Liver (tissue), 8 donors: ENCODE measurements at regions not wholly inside any gene's neighbourhood (a gene's known extent, or its start where the extent isn't known, plus 50 kb on each side); places are given as distances from the start of the nearest gene placed in this dataset.
A peak's percentile ranks its signal among the peaks of the same experiment; 100 is the strongest.

Experiments used
- DNase-seq: peaks from one replicate; pipeline ENCODE4 v3.0.0-alpha.2; 2017; ENCODE audit warnings: low spot score
- H3K27ac ChIP-seq, 2 donors: one replicate each; pipeline ENCODE4 v1.7.0; 2013; ENCODE audit warnings: inconsistent platforms in 2 of 2, low read length in 2 of 2, control low read depth in 1 of 2, low read depth in 1 of 2, mild to moderate bottlenecking in 1 of 2
- H3K27me3 ChIP-seq, 4 donors: one replicate each; pipeline versions ENCODE4 v1.6.1 to v1.7.0; 2013; ENCODE audit warnings: low read length in 3 of 4, inconsistent platforms in 1 of 4, mild to moderate bottlenecking in 1 of 4, moderate library complexity in 1 of 4; ENCODE audit not compliant: control insufficient read depth in 4 of 4, insufficient read depth in 4 of 4
- H3K36me3 ChIP-seq, 4 donors: one replicate each; pipeline versions ENCODE4 v1.6.1 to v1.7.0; 2013; ENCODE audit warnings: low read length in 3 of 4, mild to moderate bottlenecking in 3 of 4, low read depth in 1 of 4, moderate library complexity in 1 of 4; ENCODE audit not compliant: control insufficient read depth in 4 of 4, insufficient read depth in 3 of 4
- H3K4me1 ChIP-seq, 4 donors: one replicate each; pipeline versions ENCODE4 v1.6.1 to v1.7.0; 2013; ENCODE audit warnings: low read length in 3 of 4, mild to moderate bottlenecking in 3 of 4, moderate library complexity in 1 of 4; ENCODE audit not compliant: control insufficient read depth in 4 of 4, insufficient read depth in 4 of 4
- H3K4me3 ChIP-seq, 3 donors: one replicate each; pipeline versions ENCODE4 v1.6.1 to v1.7.0; 2013; ENCODE audit warnings: low read length in 3 of 3, control low read depth in 1 of 3, low read depth in 1 of 3, mild to moderate bottlenecking in 1 of 3
- H3K9ac ChIP-seq, 2 donors: one replicate each; pipeline ENCODE4 v1.7.0; 2013; ENCODE audit warnings: low read length in 2 of 2, mild to moderate bottlenecking in 2 of 2, moderate library complexity in 2 of 2, control low read depth in 1 of 2, low read depth in 1 of 2
- H3K9me3 ChIP-seq, 4 donors: one replicate each; pipeline versions ENCODE4 v1.6.1 to v1.7.0; 2013; ENCODE audit warnings: low read length in 3 of 4; ENCODE audit not compliant: control insufficient read depth in 4 of 4
- ATF3 ChIP-seq: IDR thresholded peaks from 2 replicates; pipeline ENCODE4 v1.6.1; 2016; ENCODE audit warnings: antibody characterized with exemption
- CTCF ChIP-seq: fragments of 150-350 bp; IDR thresholded peaks from 2 replicates; pipeline ENCODE4 v1.5.1; 2017; ENCODE audit warnings: improper control_type of control experiment, low read depth, low read length; ENCODE audit not compliant: missing input control
- EGR1 ChIP-seq, 2 donors: IDR thresholded peaks; 2 replicates each; pipeline ENCODE4 v1.6.1; 2016 to 2018; ENCODE audit warnings: antibody characterized with exemption in 2 of 2, low read depth in 2 of 2
- FOXA1 ChIP-seq: IDR thresholded peaks from 2 replicates; pipeline ENCODE4 v1.6.1; 2016; ENCODE audit warnings: antibody characterized with exemption
- FOXA2 ChIP-seq: IDR thresholded peaks from 2 replicates; pipeline ENCODE4 v1.6.1; 2016; ENCODE audit warnings: antibody characterized with exemption
- GABPA ChIP-seq, 2 donors: IDR thresholded peaks in 1 of 2; conservative IDR thresholded peaks in 1 of 2; 2 replicates each; pipeline ENCODE4 v1.6.1; 2016; ENCODE audit warnings: antibody characterized with exemption in 2 of 2, mild to moderate bottlenecking in 1 of 2, moderate library complexity in 1 of 2
- HNF4A ChIP-seq, 2 donors: conservative IDR thresholded peaks; 2 replicates each; pipeline ENCODE4 v1.6.1; 2016; ENCODE audit warnings: antibody characterized with exemption in 2 of 2, mild to moderate bottlenecking in 2 of 2
- HNF4G ChIP-seq: IDR thresholded peaks from 2 replicates; pipeline ENCODE4 v1.6.1; 2016; ENCODE audit warnings: antibody characterized with exemption
- MAX ChIP-seq: IDR thresholded peaks from 2 replicates; pipeline ENCODE4 v1.6.1; 2016; ENCODE audit warnings: antibody characterized with exemption
- NR2F2 ChIP-seq: IDR thresholded peaks from 2 replicates; pipeline ENCODE4 v1.6.1; 2016; ENCODE audit warnings: antibody characterized with exemption
- RAD21 ChIP-seq, 2 donors: IDR thresholded peaks; 2 replicates each; pipeline ENCODE4 v1.6.1; 2016; ENCODE audit warnings: antibody characterized with exemption in 2 of 2, mild to moderate bottlenecking in 2 of 2
- REST ChIP-seq: IDR thresholded peaks from 2 replicates; pipeline ENCODE4 v1.6.1; 2016; ENCODE audit warnings: antibody characterized with exemption, mild to moderate bottlenecking
- RXRA ChIP-seq, 2 donors: IDR thresholded peaks; 2 replicates each; pipeline ENCODE4 v1.6.1; 2017 to 2018; ENCODE audit warnings: antibody characterized with exemption in 2 of 2, mild to moderate bottlenecking in 1 of 2
- SP1 ChIP-seq: IDR thresholded peaks from 2 replicates; pipeline ENCODE4 v1.6.1; 2018; ENCODE audit warnings: antibody characterized with exemption, mild to moderate bottlenecking
- TAF1 ChIP-seq: conservative IDR thresholded peaks from 2 replicates; pipeline ENCODE4 v1.6.1; 2016; ENCODE audit warnings: antibody characterized with exemption, mild to moderate bottlenecking
- YY1 ChIP-seq: IDR thresholded peaks from 2 replicates; pipeline ENCODE4 v1.6.1; 2016; ENCODE audit warnings: antibody characterized with exemption, mild to moderate bottlenecking
- ZBTB33 ChIP-seq: IDR thresholded peaks from 2 replicates; pipeline ENCODE4 v1.6.1; 2016; ENCODE audit warnings: antibody characterized with exemption
- WGBS: extraction: QIAGEN DNeasy Blood & Tissue Kit; methylation state at CpG from one replicate; pipeline ENCODE4 v1.1.7; 2013; 5-methylcytosine and 5-hydroxymethylcytosine counted together
- donor health status: healthy.
- donor health status: healthy.
- donor health status: healthy.
- donor health status: healthy.
- donor health status: healthy.

- WGBS: 26% methylated on average over 1 of the region's 1 CpG
- DNase-seq: no peak
- Histone ChIP-seq H3K36me3 (no peaks in the 10 kb centered on the region), H3K9me3 (no peaks in the 10 kb centered on the region), H3K4me1 (peaks cover 0 to 8% (median 6%) of the 10 kb centered on the region in 4 donors), H3K4me3 (no peak overlapping the region), H3K9ac (peak overlapping the region; percentile 16 to 76), H3K27me3 (no peaks in the 10 kb centered on the region), H3K27ac (peak overlapping the region; percentile 69 to 78)
- TF ChIP-seq REST (peak; percentile 26), ZBTB33 (no peak), HNF4A (conservative IDR thresholded peaks at IDR 0.05) (peak; percentile 96 to 97), ATF3 (peak; percentile 6), FOXA2 (peak; percentile 79), YY1 (no peak), RXRA (IDR thresholded peaks at IDR 0.05) (peak; percentile 46 to 65), CTCF (peak; percentile 14), HNF4G (peak; percentile 82), SP1 (peak; percentile 92), NR2F2 (no peak), TAF1 (peak; percentile 20), EGR1 (IDR thresholded peaks at IDR 0.05; ENCODE audit: low read depth in 2 of 2) (no peak), MAX (no peak), RAD21 (IDR thresholded peaks at IDR 0.05) (peak; percentile 63 to 74), FOXA1 (no peak)
Measured at GRCh38 chr11:90310210-90310609, 87.4 kb upstream of the CHORDC1 start.

- DNase-seq: no peak
- Histone ChIP-seq H3K9ac (peak overlapping the region; percentile 38 to 76), H3K4me1 (peaks cover 0 to 8% (median 6%) of the 10 kb centered on the region in 4 donors), H3K4me3 (no peak overlapping the region), H3K9me3 (no peaks in the 10 kb centered on the region), H3K27ac (peak overlapping the region; percentile 69 to 78), H3K27me3 (no peaks in the 10 kb centered on the region), H3K36me3 (no peaks in the 10 kb centered on the region)
- 14% methylated on average over 2 of the region's 2 CpGs for WGBS
- TF ChIP-seq EGR1 (IDR thresholded peaks at IDR 0.05; ENCODE audit: low read depth in 2 of 2): peak in 1 of 2 donors; percentile 21
- TF ChIP-seq HNF4A (conservative IDR thresholded peaks at IDR 0.05): no peak
- no peak for TF ChIP-seq GABPA (IDR thresholded peaks at IDR 0.05 in 1 of 2, conservative IDR thresholded peaks at IDR 0.05 in 1 of 2)
- TF ChIP-seq YY1: no peak
- TF ChIP-seq FOXA1: peak; percentile 38
- TF ChIP-seq FOXA2: peak; percentile 82
- TF ChIP-seq MAX: peak; percentile 22
- TF ChIP-seq RXRA (IDR thresholded peaks at IDR 0.05): peak in 1 of 2 donors; percentile 15
- peak; percentile 19 for TF ChIP-seq ZBTB33
- TF ChIP-seq TAF1: no peak
- no peak for TF ChIP-seq NR2F2
- no peak for TF ChIP-seq SP1
- TF ChIP-seq HNF4G: no peak
- peak; percentile 91 for TF ChIP-seq ATF3
Measured at GRCh38 chr11:90309693-90310092, 86.8 kb upstream of the CHORDC1 start.
